Astrocyte of the cerebellum (primary cell): ENCODE measurements at regions not wholly inside any gene's neighbourhood (a gene's known extent, or its start where the extent isn't known, plus 50 kb on each side); places are given as distances from the start of the nearest gene placed in this dataset.

ENCODE experiments used
- DNase-seq: peaks from one replicate; pipeline ENCODE4 v3.0.0-alpha.2; 2011; ENCODE audit warnings: low read depth
- H3K4me3 ChIP-seq: 2 replicates; pipeline ENCODE4 v1.5.1; 2011; ENCODE audit warnings: mild to moderate bottlenecking, low read depth, low read length, moderate library complexity
- CTCF ChIP-seq: IDR thresholded peaks from 2 replicates; pipeline ENCODE4 v1.5.1; 2012; ENCODE audit warnings: low read length, low read depth, moderate library complexity, mild to moderate bottlenecking; ENCODE audit errors: missing control alignments
- in situ Hi-C: cut with HindIII; loops from 2 replicates; pipeline ENCODE4 v1.10.0; 2017; ENCODE audit warnings: low sequenced_read_pairs

GRCh38 chr12:77249892-77250291, 184.5 kb upstream of the E2F7 start:
- TF ChIP-seq CTCF = no peak
- in situ Hi-C loops = no loop called here
- no peak for DNase-seq
- no peak overlapping the region for H3K4me3 ChIP-seq

- no peak overlapping the region for H3K4me3 ChIP-seq
- no peak for TF ChIP-seq CTCF
- no peak for DNase-seq
- in situ Hi-C loops = no loop called here
These were observed 182.7 kb upstream of the E2F7 start for GRCh38 chr12:77248036-77248435.

- no peak overlapping the region for H3K4me3 ChIP-seq
- DNase-seq = no peak
- in situ Hi-C loops = no loop called here
- no peak for TF ChIP-seq CTCF
These were observed 182.2 kb upstream of the E2F7 start for GRCh38 chr12:77247542-77247941.

- in situ Hi-C loops = no loop called here
- H3K4me3 ChIP-seq = no peak overlapping the region
- no peak for DNase-seq
- no peak for TF ChIP-seq CTCF
These were observed 178.0 kb upstream of the E2F7 start for GRCh38 chr12:77243345-77243744.

GRCh38 chr12:77239617-77240016, 174.2 kb upstream of the E2F7 start:
- in situ Hi-C loops = no loop called here
- no peak overlapping the region for H3K4me3 ChIP-seq
- TF ChIP-seq CTCF = no peak
- DNase-seq = no peak

GRCh38 chr12:77238335-77238734, 173.0 kb upstream of the E2F7 start:
- in situ Hi-C loops = no loop called here
- no peak for TF ChIP-seq CTCF
- H3K4me3 ChIP-seq = no peak overlapping the region
- no peak for DNase-seq

GRCh38 chr12:77237896-77238295, 172.5 kb upstream of the E2F7 start:
- H3K4me3 ChIP-seq = no peak overlapping the region
- in situ Hi-C loops = no loop called here
- no peak for DNase-seq
- no peak for TF ChIP-seq CTCF
